8988T (cell line): ENCODE measurements at regions not wholly inside any gene's neighbourhood (a gene's known extent, or its start where the extent isn't known, plus 50 kb on each side); places are given as distances from the start of the nearest gene placed in this dataset.

Experiments used
- DNase-seq: peaks from one replicate; pipeline ENCODE4 v3.0.0; 2011

GRCh38 chr2:8480915-8481314 lies 200.9 kb upstream of the ID2 start:
- DNase-seq, result no peak

DNA sequence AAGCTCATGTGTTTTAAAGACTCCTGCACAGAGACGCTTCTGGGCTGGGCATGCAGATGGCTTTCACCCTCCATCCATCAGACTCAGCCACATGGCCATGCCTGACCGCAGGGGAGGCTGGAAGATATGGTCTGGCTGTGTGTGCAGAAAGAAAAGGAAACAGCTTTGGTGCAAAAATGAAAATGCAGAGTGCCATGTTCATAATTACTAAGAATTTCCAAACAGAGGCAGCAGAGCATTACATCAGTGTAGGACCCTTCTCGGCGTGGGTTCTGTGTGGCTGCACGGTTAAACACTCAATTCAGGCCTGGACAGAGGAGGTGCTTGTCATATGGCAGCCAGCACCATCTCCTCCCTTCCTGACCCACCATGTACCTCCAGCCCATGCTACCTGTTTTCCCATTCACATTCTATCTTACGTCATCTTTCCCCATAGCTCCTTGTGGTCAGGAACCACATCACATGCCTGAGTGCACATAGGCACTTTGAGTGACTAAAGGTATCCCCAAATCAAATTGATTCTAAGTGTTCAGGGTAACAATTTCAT lies 200.3 kb upstream of the ID2 start:
- DNase-seq, result no peak

GRCh38 chr2:8482432-8482831 lies 199.4 kb upstream of the ID2 start:
- DNase-seq, result no peak

DNA sequence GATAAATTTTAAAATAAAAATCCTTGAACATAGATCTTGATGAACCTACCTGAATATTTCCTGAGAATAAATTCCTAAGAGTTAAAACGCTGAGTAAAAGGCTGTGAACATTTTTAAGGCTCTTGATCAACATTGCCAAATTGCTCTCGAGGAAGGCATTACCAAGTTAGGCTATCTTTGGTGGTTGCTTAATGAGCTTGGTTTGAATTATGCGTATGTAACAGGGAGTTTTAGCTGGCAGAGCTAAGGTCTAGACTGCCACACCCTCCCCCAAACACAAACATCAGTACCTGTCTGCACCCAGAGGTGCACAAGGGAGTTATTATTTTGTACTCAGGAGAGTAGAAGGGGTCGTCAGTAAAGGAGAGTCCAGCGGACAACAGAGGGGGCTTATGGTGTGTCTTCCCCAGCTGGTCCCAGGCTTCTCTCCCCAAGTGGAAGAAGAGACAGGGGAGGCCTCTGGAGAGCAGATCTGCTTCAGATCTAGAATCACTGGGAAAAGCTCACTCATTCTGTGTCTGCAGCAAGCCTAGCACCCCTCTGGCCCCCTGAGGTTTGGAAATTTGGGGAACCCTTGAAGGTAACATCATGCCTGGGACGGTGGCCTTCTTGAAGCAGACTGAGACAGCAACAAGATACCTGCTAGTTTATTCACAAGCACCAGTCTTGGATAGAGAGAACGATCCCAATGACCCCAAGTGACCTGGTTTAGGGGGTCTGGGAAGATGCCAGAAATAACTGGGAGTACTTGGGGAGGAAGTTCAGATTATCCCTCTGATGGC lies 197.2 kb upstream of the ID2 start:
- DNase-seq, result no peak

DNA sequence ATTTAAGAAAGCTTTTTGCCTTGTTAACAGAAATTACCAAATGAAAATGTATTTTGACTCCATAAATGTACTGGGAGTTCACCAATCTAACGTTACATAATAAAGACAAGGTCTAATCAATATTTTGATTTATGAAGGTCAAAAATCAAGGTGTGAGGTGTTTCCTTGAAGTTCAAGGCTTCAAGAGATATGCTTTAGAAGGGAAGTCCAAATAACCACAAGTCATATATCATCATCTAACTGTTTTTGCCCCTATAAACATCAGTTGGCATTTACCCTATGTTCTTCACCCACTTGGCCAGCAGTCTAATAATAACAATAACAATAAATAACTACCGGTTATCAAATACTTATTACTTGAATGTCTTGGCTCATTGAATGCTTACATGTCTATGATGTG lies 196.1 kb upstream of the ID2 start:
- no peak for DNase-seq

- no peak for DNase-seq
These were observed 195.7 kb upstream of the ID2 start for GRCh38 chr2:8486141-8486540.

GRCh38 chr2:8487461-8487932 lies 194.4 kb upstream of the ID2 start:
- DNase-seq, result no peak

DNA sequence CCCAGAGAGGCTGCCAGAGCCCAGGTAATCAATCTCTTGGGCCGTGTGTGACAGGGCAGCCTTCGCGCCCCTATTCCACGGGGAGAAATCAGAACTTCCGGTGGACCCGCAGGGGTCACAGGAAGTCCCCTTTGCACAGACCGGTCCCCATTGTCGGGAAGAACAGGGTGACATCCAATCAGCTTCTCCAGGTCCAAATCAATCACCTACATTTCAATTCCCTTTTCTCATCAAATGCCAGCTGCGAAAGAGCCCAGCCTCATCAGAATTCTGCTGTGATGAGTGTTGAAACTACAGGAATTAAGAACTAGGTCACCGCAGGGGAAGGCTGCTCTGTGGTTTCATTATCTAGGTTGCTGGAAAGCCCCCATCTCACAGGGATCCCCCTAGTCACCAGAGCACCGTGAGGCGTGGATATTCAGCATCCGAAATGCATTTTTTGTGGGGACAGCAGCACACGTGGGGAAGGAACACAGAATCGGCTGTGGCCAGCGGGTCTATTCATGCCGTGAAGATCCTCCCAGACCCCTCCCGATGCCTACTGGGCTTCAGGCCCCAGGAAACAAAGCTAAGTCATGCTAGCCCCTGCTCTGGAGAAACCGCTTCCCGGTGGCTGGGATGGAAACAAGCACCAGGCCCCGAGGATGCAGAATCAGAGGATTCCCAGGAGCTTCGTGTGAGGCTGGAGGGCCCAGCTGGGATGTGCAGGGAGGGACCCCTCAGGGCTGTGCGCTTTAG lies 193.7 kb upstream of the ID2 start:
- no peak for DNase-seq

- DNase-seq, result no peak
These were observed 192.6 kb upstream of the ID2 start for GRCh38 chr2:8489221-8489620.

DNA sequence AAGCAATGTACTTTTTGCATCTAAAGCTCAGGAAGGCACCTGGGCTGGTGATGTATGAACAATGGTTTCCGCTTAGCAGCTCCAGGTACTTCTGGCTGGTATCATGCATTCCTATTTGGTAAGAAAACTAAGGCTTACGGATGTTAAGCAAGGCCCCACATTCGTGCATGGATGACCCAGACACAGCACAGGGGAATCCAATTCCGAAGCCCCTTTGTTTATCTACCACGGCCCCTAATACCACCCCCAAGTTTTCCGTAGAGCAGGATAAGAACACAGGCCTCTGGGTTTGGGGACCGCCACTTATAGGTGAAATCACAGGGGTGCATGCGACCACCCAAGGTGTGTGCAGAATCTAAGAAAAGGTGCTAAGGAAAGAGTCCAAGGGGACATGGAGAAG lies 192.1 kb upstream of the ID2 start:
- no peak for DNase-seq

- DNase-seq, result no peak
These were observed 191.6 kb upstream of the ID2 start for GRCh38 chr2:8490166-8490721.

DNA sequence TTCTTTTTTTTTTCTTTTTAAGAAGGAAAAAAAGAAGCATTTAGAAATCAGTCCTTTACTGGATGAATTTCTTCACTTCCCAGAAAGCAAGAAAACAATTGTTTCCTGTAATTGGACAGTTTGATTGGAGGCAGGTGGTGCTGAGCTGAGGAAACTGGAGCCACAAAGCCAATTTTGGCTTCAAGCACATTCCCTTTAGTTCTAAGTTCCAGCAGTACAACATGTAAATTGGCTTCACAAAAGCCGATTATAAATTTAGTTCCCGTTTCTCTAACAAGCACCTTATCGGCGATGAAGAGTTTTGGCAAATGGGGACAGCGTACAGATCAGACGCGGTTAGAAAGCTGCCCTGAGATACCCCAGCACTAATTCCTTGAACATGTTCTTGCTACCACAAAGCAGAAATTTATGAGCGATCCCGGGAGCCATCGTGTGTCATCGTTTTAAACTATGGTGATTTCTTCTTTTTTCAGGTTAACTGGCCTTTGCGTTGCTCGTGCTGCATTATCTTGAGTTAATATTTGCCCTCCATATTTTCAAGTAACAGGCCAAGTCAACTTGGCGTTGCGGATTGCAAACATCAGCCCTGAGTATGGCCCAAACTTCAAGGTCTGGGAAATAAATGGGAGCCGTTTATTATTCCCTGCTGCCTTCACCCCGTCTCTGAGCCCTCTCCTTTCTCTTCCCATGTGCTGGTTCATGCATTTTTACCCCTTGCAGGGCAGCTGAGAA lies 190.4 kb upstream of the ID2 start:
- no peak for DNase-seq

GRCh38 chr2:8494151-8494550 lies 187.7 kb upstream of the ID2 start:
- DNase-seq, result no peak

DNA sequence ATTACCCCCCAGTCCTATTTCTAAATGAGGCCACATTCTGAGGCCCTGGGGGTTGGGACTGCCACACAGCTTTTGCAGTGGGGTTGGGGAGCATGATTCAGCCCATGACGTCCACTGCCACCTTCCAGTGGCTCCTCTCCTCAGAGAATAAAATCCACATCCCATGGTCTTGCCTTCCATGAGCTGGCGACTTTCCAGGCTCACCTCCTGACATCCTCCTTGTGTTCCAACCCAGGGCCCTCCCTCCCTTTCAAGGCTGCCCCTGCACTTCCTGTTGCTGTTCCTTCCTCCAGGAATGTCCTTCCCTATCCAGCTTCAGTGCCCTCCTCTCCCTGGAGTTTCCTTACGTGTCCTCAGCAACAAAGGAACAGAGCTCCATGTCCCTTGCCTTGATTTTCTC lies 187.3 kb upstream of the ID2 start:
- DNase-seq, result no peak

DNA sequence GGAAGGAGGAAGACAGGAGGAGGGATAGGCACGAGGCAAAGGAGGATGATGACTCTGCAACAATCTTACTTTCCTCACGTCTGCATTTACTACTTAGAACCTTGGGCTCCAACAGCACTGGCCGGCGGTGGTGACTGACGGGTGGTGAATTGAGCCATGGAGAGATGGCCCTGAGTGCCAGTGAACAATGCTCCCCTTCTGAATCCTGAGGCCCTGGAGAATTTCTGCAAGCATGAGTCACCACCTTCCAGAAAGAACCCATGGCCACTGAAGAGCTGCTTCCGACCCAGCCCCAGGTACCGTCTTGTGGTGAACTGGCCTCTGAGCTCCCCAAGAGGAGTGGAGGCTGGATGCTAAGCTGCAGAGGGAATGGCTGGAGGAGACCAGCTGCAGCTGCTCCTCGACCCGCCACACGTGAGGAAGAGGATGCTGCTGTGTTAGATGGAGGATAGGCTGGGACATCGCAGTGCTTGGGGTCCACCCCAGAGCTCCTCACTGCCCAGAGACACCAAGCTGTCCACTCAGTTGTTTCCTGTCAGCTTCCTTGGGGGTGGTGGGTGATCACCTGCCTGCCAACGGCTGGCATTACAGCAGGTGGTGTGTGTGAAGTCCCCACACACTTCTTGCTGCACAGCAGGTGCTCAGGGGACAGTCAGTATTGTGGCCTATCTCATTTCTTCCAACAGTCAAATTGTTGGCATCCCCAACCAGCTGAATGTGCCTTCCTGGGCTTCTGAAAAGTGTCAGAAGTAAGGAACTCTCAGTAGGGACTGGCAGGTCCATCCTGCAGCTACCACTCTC lies 186.5 kb upstream of the ID2 start:
- no peak for DNase-seq

DNA sequence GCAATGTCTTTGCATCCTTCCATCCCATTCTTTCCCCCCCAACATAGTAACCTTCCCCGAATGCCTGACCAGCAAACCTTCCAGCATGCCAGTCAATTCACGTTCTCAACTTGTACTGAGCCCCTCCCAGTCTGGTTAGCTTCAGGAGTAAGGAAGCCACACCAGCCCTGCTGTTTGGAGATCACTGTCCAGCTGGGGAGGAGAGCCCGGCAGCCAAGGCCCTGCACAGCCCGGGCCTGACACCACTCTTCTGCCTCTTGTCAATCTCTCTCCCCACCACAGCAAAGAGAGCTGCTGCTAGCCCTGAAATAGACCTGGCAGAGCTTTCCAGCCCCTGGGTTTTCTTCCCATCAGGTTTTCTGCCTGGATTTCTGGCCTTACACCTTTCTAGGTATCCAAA lies 185.8 kb upstream of the ID2 start:
- DNase-seq, result no peak

DNA sequence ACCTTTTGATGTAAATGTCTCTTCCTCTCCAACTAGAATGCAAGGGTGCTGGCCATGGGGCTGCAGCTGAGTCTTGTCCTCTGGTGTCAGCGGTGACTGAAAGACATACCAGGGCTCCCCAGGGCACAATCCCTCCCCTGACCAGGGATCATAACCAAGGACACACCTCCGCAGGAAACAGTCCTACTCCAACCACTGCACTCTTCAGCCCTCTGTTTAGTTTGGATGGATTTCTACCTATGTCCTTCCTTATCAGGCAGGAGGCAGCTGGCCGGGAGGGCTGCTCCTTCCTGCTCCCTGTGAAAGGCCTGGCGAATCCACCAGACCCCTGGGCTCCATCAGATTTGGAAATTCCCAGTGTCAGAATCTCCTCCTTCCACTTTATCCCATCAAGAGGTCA lies 185.2 kb upstream of the ID2 start:
- DNase-seq, result no peak

DNA sequence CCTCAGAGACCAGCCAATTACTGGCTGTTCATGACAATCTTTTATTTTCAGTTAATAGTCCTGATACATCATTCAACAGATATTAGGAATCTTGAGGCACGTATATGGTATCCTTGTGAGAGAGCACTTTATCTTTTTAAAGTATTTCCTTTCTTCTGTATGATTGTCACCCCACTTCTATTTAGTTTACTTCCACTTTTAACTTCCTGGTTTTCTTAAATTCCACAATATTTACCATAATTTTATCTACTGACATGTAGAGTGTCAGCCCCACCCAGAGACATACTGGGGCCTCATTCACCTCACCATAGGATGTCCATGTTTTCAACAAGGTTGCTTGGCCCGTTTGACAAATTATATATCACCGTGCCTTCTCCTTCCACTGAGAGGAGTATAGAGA lies 182.9 kb upstream of the ID2 start:
- DNase-seq, result no peak

DNA sequence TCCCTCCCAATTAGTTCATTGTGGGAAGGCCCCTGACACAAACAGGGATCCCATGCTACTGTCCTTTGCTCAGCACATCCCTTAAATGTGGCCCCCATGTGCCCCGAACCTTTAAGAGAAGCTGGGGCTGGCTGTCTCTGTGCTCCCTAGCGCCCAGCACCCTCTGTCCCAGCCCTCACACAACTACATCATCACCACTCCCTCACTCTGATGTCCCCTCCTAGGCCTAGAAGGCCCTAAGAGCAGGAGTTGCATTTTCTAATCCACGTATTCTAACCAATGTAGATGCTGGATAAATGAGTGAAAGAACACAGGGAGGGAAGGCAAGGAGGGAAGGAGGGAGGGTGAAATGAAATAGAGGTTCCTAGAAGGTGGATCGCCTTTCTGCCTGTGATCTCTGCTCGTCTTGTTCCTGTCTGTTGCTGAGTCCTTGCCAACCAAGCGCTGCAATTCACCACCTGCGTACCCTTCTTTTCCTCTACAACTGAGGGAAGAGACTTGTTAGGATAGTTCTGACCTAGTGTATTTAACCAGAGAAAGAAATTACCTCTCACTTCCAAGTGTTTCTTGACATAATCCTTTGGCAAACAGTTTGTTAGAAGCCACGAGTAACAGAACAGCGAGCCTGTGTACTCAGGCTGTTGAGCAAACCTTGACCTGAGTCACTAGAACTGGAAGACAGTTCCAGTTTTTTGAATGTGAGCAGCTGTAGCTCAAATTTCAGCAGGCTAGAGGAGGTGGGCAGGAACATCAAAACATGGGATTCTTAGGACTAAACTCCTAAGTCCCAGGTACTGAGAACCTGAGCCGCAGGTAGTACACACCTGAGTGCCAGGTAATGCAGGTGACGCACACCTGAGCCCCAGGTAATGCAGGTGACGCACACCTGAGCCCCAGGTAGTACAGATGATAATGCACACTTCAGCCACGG lies 181.5 kb upstream of the ID2 start:
- DNase-seq, result no peak

GRCh38 chr2:8501061-8501720 lies 180.7 kb upstream of the ID2 start:
- no peak for DNase-seq

DNA sequence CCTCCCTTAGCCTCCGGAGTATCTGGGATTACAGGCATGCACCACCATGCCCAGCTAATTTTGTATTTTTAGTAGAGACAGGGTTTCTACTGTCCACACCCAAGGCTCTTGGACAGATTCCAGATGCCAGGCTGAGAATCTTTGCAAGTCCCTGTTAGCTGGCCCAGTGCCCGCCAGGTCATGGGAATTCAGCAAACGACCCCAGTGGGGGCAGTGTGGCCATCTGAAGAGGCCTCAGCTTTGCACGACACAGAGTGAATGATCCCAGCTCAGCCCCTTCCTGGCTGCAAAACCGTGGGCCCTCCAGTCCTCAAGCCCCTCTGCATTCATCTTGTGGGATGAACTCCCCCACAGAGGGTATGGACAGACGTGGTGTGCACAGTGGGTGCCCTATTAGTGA lies 179.5 kb upstream of the ID2 start:
- no peak for DNase-seq
